Smooth muscle cell (in vitro differentiated cells): ENCODE measurements at regions not wholly inside any gene's neighbourhood (a gene's known extent, or its start where the extent isn't known, plus 50 kb on each side); places are given as distances from the start of the nearest gene placed in this dataset.

ENCODE experiments used
- DNase-seq: peaks from one replicate; lab custom pipeline; 2025; ENCODE audit not compliant: unreplicated experiment; lab: John Stamatoyannopoulos, UW
- H2AFZ ChIP-seq: fragments of 200-600 bp; sonication (generic); 2 replicates; pipeline ENCODE4 v1.6.0; 2016; ENCODE audit warnings: antibody characterized with exemption, low read depth, mild to moderate bottlenecking
- H3F3A ChIP-seq: fragments of 200-600 bp; sonication (generic); 2 replicates; pipeline ENCODE4 v1.6.0; 2017; ENCODE audit warnings: antibody characterized with exemption, low read depth
- H3K27ac ChIP-seq: fragments of 200-600 bp; sonication (generic); 2 replicates; pipeline ENCODE4 v1.5.1; 2016; ENCODE audit warnings: low read depth, mild to moderate bottlenecking
- H3K27me3 ChIP-seq: fragments of 200-600 bp; sonication (generic); 2 replicates; pipeline ENCODE4 v1.6.1; 2016; ENCODE audit warnings: low read depth, mild to moderate bottlenecking
- H3K36me3 ChIP-seq: fragments of 200-600 bp; sonication (generic); 2 replicates; pipeline ENCODE4 v1.5.1; 2016; ENCODE audit warnings: low read depth
- H3K4me1 ChIP-seq: fragments of 200-600 bp; sonication (generic); 2 replicates; pipeline ENCODE4 v1.5.1; 2016; ENCODE audit warnings: low read depth
- H3K4me2 ChIP-seq: fragments of 200-600 bp; sonication (generic); 2 replicates; pipeline ENCODE4 v1.6.0; 2016; ENCODE audit warnings: mild to moderate bottlenecking
- H3K4me3 ChIP-seq: fragments of 200-600 bp; sonication (generic); 2 replicates; pipeline ENCODE4 v1.5.1; 2016; ENCODE audit warnings: mild to moderate bottlenecking
- H3K79me2 ChIP-seq: fragments of 200-600 bp; sonication (generic); 2 replicates; pipeline ENCODE4 v1.6.0; 2016; ENCODE audit warnings: low read depth, mild to moderate bottlenecking
- H3K9ac ChIP-seq: fragments of 200-600 bp; sonication (generic); 2 replicates; pipeline ENCODE4 v1.6.0; 2016; ENCODE audit warnings: low read depth
- H3K9me3 ChIP-seq: fragments of 200-600 bp; sonication (generic); replicated peaks from 2 replicates; pipeline ENCODE4 v1.5.1; 2016; ENCODE audit warnings: low read depth
- H4K20me1 ChIP-seq: fragments of 200-600 bp; sonication (generic); 2 replicates; pipeline ENCODE4 v1.6.0; 2016; ENCODE audit warnings: low read depth
- CTCF ChIP-seq: fragments of 200-600 bp; sonication (generic); IDR thresholded peaks from 2 replicates; pipeline ENCODE4 v1.5.1; 2017; ENCODE audit warnings: borderline replicate concordance, mild to moderate bottlenecking, antibody characterized with exemption; ENCODE audit not compliant: insufficient read depth, poor library complexity, severe bottlenecking
- WGBS: methylation state at CpG from one replicate; pipeline ENCODE4 v1.1.7; 2016; ENCODE audit warnings: low lambda C conversion rate; 5-methylcytosine and 5-hydroxymethylcytosine counted together

GRCh38 chr18:75683426-75683825 lies 255.9 kb upstream of the SMIM21 start:
- no peaks in the 10 kb centered on the region for H3K79me2 ChIP-seq
- DNase-seq = no peak
- H3K4me2 ChIP-seq = no peak overlapping the region
- H4K20me1 ChIP-seq = no peaks in the 10 kb centered on the region
- no peak overlapping the region for H3K9ac ChIP-seq
- no peaks in the 10 kb centered on the region for H3K9me3 ChIP-seq
- no peak overlapping the region for H3K27ac ChIP-seq
- H3K36me3 ChIP-seq = no peaks in the 10 kb centered on the region
- no peaks in the 10 kb centered on the region for H3K4me1 ChIP-seq
- 97% methylated on average over 8 of the region's 8 CpGs for WGBS
- no peak overlapping the region for H2AFZ ChIP-seq
- no peak for TF ChIP-seq CTCF
- no peaks in the 10 kb centered on the region for H3F3A ChIP-seq
- no peak overlapping the region for H3K4me3 ChIP-seq
- H3K27me3 ChIP-seq = no peaks in the 10 kb centered on the region

GRCh38 chr18:75681538-75682115 lies 254.1 kb upstream of the SMIM21 start:
- no peak overlapping the region for H3K27ac ChIP-seq
- DNase-seq = no peak
- no peak overlapping the region for H3K4me2 ChIP-seq
- H3F3A ChIP-seq = no peaks in the 10 kb centered on the region
- H3K27me3 ChIP-seq = no peaks in the 10 kb centered on the region
- H4K20me1 ChIP-seq = no peaks in the 10 kb centered on the region
- no peaks in the 10 kb centered on the region for H3K79me2 ChIP-seq
- H3K9me3 ChIP-seq = no peaks in the 10 kb centered on the region
- TF ChIP-seq CTCF = no peak
- H3K4me3 ChIP-seq = no peak overlapping the region
- H3K36me3 ChIP-seq = no peaks in the 10 kb centered on the region
- WGBS = 96% methylated on average over 7 of the region's 7 CpGs
- H3K9ac ChIP-seq = no peak overlapping the region
- H2AFZ ChIP-seq = no peak overlapping the region
- no peaks in the 10 kb centered on the region for H3K4me1 ChIP-seq

- no peaks in the 10 kb centered on the region for H4K20me1 ChIP-seq
- 93% methylated on average over 13 of the region's 13 CpGs for WGBS
Observed at GRCh38 chr18:75679331-75679730, 251.8 kb upstream of the SMIM21 start.

More at GRCh38 chr18:75679331-75679730, 251.8 kb upstream of the SMIM21 start:
- Histone ChIP-seq H3K4me3 (no peak overlapping the region), H3K9me3 (no peaks in the 10 kb centered on the region), H3K27me3 (no peaks in the 10 kb centered on the region), H2AFZ (no peak overlapping the region), H3F3A (no peaks in the 10 kb centered on the region), H3K27ac (no peak overlapping the region), H3K79me2 (no peaks in the 10 kb centered on the region), H3K9ac (no peak overlapping the region), H3K4me1 (no peaks in the 10 kb centered on the region), H3K4me2 (no peak overlapping the region), H3K36me3 (no peaks in the 10 kb centered on the region)
- no peak for TF ChIP-seq CTCF
- no peak for DNase-seq
